ENCODE measurements at regions not wholly inside any gene's neighbourhood (a gene's known extent, or its start where the extent isn't known, plus 50 kb on each side); places are given as distances from the start of the nearest gene placed in this dataset.

DNA sequence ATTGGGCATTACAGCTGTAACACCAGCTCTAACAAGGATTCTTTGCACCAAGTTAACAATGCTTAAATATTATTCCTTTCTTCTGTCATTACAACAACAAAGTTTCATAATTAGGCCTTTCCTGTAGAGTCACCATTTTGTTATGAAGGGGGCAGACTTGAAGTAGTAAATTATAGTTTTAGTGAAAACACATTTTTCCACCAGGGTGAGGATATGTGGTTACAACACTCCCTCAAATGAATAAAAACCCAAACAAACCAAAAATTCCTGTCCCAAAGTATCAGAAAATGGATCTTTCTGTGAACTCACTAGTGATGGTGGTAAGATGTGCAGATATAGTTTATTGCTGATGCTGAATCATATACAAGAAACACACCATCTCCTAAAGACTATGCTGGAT lies 250.5 kb upstream of the TUT7 start:
- Histone ChIP-seq H3K9me3 (no peaks in the 10 kb centered on the region), H3K4me3 (no peak overlapping the region), H3K36me3 (no peaks in the 10 kb centered on the region), H3K27ac (no peak overlapping the region), H3K4me1 (peaks cover 0 to 2% (median under 1%) of the 10 kb centered on the region in 4 donors), H3K27me3 (no peaks in the 10 kb centered on the region)
- no peak for DNase-seq
- TF ChIP-seq, protein P1, sequence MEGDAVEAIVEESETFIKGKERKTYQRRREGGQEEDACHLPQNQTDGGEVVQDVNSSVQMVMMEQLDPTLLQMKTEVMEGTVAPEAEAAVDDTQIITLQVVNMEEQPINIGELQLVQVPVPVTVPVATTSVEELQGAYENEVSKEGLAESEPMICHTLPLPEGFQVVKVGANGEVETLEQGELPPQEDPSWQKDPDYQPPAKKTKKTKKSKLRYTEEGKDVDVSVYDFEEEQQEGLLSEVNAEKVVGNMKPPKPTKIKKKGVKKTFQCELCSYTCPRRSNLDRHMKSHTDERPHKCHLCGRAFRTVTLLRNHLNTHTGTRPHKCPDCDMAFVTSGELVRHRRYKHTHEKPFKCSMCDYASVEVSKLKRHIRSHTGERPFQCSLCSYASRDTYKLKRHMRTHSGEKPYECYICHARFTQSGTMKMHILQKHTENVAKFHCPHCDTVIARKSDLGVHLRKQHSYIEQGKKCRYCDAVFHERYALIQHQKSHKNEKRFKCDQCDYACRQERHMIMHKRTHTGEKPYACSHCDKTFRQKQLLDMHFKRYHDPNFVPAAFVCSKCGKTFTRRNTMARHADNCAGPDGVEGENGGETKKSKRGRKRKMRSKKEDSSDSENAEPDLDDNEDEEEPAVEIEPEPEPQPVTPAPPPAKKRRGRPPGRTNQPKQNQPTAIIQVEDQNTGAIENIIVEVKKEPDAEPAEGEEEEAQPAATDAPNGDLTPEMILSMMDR (IDR thresholded peaks at IDR 0.05): no peak
- no peak for TF ChIP-seq POLR2A (IDR thresholded peaks at IDR 0.05)
- TF ChIP-seq POLR2AphosphoS5 (IDR thresholded peaks at IDR 0.05): no peak
- TF ChIP-seq EP300 (IDR thresholded peaks at IDR 0.05): no peak
- ATAC-seq (ENCODE audit: low FRiP score in 2 of 2): no peak

DNA sequence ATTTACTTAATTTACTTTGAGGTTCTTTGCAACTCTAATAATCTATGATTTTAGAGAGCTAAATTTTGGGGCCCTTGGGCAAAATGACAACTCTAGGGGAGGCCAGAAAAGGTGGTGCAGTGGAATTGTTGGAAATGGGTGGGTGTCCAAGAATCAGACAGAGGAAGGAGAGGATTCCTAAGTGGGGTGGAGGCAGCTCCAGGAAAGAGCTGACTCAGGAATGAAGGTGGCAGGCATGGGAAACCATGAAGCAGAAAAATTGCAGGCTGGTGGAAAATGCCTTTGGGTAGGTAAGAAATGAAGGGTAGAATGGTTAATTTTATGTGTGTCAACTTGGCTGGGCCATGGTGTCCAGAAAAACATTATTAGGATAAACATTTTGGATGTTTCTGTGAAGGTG lies 248.5 kb upstream of the TUT7 start:
- Histone ChIP-seq H3K27ac (no peak overlapping the region), H3K4me1 (peaks cover 0 to 3% (median 2%) of the 10 kb centered on the region in 4 donors)
- no peak for DNase-seq

DNA sequence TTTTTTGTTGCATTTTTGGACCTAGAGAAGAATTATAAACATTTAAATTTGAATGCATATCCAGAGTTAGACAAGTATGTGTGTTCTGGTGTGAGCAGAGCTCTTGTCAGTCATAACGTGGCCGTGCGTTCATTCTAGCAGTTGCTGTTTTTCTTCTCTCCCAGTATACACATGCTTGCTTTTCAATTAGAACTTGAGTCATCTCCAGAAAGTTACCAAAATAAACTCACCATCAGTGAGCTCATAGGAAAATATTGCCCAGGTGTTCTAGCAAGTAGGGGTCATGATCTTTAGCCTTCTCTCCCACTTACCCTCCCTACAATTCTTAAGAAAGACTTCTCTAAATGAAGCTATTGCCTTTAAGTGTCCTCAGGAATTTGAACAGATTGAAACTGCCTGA lies 247.5 kb upstream of the TUT7 start:
- Histone ChIP-seq H3K9me3 (peaks cover 0 to 5% (median 0%) of the 10 kb centered on the region in 4 donors), H3K27me3 (no peaks in the 10 kb centered on the region), H3K4me1 (peaks cover 0 to 3% (median 2%) of the 10 kb centered on the region in 4 donors), H3K4me3 (no peak overlapping the region), H3K27ac (no peak overlapping the region), H3K36me3 (no peaks in the 10 kb centered on the region)
- TF ChIP-seq EP300 (IDR thresholded peaks at IDR 0.05) (no peak), POLR2A (IDR thresholded peaks at IDR 0.05) (no peak), POLR2AphosphoS5 (IDR thresholded peaks at IDR 0.05) (no peak)
- TF ChIP-seq, protein P1 (IDR thresholded peaks at IDR 0.05): no peak
- DNase-seq (no peak), ATAC-seq (ENCODE audit: low FRiP score in 2 of 2) (no peak)
- WGBS, 2 donors: 47 to 60% methylated on average over 3 of the region's 3 CpGs

More for the DNA sequence above, 248.5 kb upstream of the TUT7 start:
- ATAC-seq (ENCODE audit: low FRiP score in 2 of 2): no peak
- Histone ChIP-seq H3K36me3 (no peaks in the 10 kb centered on the region), H3K4me3 (no peak overlapping the region), H3K9me3 (no peaks in the 10 kb centered on the region), H3K27me3 (no peaks in the 10 kb centered on the region)
- TF ChIP-seq POLR2A (IDR thresholded peaks at IDR 0.05) (no peak), POLR2AphosphoS5 (IDR thresholded peaks at IDR 0.05) (no peak), EP300 (IDR thresholded peaks at IDR 0.05) (no peak)
- TF ChIP-seq, protein P1 (IDR thresholded peaks at IDR 0.05): no peak

DNA sequence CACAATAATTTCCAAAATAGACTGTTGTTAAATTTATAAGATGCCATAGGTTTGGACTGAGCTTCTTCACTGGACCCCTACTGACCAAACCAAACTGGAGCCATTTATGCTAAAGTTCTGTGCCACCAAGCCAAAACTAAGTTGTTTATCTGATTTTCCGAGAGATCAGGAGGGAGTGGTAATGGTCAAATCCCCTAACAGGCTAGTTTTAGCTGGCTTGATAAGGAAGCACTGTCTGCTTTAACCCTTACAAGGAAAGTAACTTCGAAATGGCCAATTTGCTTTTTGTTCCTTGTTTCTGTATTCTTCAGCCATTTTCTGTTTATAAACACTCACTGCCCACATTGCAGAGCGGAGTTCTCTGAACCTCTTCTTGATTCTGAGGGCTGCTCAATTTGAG lies 246.8 kb upstream of the TUT7 start:
- H3K4me1 ChIP-seq: peaks cover 0 to 3% (median 2%) of the 10 kb centered on the region in 4 donors
- ATAC-seq (ENCODE audit: low FRiP score in 2 of 2): no peak
- no peaks in the 10 kb centered on the region for H3K36me3 ChIP-seq
- no peak for DNase-seq
- H3K9me3 ChIP-seq: peaks cover 0 to 5% (median 0%) of the 10 kb centered on the region in 4 donors
- no peak overlapping the region for H3K4me3 ChIP-seq
- WGBS, 2 donors: 40 to 42% methylated on average over 3 of the region's 3 CpGs
- TF ChIP-seq EP300 (IDR thresholded peaks at IDR 0.05) (no peak), POLR2A (IDR thresholded peaks at IDR 0.05) (no peak), POLR2AphosphoS5 (IDR thresholded peaks at IDR 0.05) (no peak)
- TF ChIP-seq, protein P1 (IDR thresholded peaks at IDR 0.05): no peak
- no peaks in the 10 kb centered on the region for H3K27me3 ChIP-seq
- H3K27ac ChIP-seq: no peak overlapping the region

DNA sequence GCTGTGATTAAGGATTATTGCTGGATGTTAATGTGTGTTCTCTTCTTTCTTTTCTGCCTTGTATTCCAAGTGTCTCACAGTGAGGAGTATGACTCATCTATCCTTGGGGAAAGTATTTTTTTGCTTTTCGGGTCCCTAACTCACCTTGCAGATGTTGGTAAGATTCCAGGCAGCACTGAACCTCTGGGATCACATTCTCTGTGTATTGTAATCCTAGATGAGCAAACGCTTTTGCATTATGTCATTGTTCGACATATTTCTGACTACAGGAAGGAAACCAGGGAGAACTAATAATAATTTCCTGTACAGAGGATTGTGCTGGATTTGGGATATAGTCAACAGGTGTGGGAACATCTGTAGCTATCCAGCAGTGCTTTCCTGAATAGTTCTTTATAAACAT lies 246.1 kb upstream of the TUT7 start:
- H3K36me3 ChIP-seq: no peaks in the 10 kb centered on the region
- DNase-seq (no peak), ATAC-seq (ENCODE audit: low FRiP score in 2 of 2) (peak in 1 of 2 donors; percentile 38)
- no peak overlapping the region for H3K27ac ChIP-seq
- H3K4me3 ChIP-seq: no peak overlapping the region
- TF ChIP-seq POLR2A (IDR thresholded peaks at IDR 0.05) (no peak), EP300 (IDR thresholded peaks at IDR 0.05) (no peak)
- TF ChIP-seq, protein P1 (IDR thresholded peaks at IDR 0.05): no peak
- H3K27me3 ChIP-seq: no peaks in the 10 kb centered on the region
- H3K9me3 ChIP-seq: peaks cover 0 to 5% (median 0%) of the 10 kb centered on the region in 4 donors
- 42 to 50% methylated on average over 3 of the region's 3 CpGs for WGBS, 2 donors
- peaks cover 0 to 3% (median 2%) of the 10 kb centered on the region in 4 donors for H3K4me1 ChIP-seq
